HG03159 (cell line): ENCODE measurements at regions not wholly inside any gene's neighbourhood (a gene's known extent, or its start where the extent isn't known, plus 50 kb on each side); places are given as distances from the start of the nearest gene placed in this dataset.

Experiments
- ATAC-seq: cut with Tn5 transposase; IDR thresholded peaks from one replicate; pipeline ENCODE4 v1.9.1; 2021; ENCODE audit warnings: mild to moderate bottlenecking, moderate library complexity; ENCODE audit not compliant: unreplicated experiment

DNA sequence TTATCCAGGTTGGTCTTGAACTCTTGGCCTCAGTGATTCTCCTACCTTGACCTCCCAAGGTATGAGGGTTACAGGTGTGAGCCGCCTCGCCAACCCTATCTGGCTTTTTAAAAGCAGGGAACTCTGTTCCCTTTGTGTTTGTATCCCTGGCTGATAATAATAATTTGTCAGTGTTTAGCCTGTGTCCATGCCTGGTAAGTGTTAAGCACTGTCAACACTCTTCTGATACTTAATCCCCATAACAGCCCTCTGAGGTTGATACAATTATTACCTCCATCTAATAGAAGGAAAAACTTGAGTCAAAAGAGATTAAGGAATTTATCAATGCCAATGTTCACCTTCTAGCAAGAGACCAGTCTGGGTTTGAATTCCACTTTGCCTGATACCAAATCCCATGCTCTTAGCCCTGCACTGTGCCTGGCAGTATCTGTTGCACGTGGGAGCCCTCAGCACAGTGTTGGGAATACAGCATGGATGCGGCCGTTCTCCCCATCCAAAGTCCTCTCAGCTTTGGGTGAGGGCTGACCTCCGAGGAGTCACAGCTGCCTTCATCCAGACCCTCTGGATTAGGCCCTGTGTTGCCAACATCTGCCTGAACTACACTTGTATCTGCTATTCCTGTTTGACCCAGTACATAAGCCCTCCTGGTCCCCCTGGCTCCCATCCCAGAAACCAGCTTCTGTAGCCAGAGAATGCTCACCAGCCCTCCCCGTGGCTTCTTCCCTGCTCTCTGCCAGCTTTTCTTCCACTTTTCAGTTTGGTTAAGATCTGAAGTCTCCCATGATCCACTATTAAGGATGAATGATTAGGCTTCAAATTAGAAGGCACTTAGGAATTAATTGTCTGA is 335.6 kb upstream of the ASIC2 start:
- ATAC-seq: no peak

DNA sequence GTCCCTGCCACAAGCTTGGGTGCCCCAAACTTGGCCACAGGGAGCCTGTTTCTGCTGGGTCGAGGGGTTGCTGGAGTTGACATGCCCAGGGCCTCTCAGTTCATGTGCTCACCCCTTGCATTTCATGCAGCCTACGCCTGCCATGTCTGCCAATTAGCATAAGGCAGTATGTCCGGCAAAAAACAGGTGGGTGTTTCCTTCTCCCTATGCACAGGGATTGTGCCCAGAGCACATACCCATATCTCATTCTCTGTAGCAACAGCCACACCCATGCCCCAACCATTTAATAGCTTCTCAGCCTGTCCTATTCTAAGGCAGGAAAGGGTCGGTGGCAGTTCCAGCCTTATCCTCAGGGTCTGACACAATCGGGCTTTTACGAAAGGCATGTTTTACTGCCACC is 340.4 kb upstream of the ASIC2 start:
- ATAC-seq: no peak

DNA sequence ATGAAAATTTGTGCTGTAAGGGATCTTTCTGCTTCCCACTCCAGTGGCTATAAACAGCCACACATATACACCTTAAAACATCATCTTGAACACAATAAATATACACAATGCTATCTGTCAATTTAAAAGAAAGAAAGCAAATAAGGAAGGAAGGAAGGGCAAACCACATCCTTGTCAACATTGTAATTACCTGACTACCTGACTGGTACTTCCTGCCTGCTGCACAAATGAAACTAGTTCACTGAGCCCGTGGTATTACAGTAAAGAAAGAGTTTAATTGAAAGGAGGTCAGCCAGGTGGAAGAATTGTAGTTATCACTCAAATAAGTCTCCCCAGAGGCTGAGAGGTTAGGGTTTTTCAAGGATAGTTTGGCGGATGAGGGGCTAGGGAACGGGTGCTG is 344.4 kb upstream of the ASIC2 start:
- ATAC-seq: no peak

DNA sequence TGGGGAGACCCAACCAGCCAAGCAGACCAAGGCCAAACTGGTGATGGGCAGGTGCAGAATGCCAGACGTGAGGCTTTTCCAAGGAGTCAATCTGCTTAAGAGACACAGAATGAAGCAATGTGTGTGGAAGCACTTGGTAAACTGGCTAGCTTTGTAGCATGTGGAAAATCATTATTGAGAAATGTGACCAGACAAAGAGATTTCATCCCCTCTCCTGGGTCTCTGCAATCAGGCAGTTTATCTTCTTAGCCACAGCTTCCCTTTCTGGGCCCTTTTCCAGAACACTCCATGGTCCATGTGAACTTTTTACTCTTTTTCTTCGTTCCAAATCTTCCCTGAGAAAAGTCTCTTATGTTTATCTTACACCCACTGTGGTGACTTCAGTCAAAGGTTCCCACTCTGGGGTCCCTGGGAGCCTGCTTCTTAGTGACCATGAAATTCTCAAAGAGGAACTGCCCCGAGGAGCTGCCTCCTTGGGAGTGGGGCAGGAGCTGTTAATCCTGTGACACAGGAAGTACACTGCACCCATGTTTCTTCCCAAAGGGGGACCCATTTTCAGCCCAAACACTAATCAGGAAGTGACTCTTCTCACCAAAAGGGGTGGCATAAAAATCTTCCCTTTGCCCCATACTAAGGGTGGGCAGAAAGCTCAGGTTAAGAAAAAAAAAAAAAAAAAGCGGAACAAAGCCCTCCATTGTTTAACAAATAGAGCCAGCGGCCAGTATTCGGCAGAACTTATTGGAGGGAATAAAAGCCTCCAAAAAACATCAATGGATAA is 346.2 kb upstream of the ASIC2 start:
- ATAC-seq: no peak

DNA sequence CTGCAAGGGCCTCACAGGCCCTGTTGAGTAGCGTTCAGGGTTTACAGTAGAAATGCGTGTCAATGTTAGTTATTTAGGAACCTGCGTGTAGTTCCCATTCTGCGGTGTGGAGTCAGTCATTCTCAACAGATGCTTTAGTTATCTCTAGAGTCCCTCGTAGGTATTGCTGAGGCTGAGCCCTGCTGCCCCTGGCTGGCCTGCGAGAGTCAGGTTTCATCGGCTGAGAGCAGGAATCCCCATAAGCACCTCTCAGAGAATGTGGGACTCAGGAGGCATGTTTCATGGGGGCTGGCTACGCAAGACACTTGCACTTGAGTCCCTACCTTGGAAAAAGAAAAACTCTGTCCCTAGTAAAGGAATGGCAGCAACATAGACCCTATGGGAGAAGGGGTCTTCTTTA is 347.5 kb upstream of the ASIC2 start:
- no peak for ATAC-seq

DNA sequence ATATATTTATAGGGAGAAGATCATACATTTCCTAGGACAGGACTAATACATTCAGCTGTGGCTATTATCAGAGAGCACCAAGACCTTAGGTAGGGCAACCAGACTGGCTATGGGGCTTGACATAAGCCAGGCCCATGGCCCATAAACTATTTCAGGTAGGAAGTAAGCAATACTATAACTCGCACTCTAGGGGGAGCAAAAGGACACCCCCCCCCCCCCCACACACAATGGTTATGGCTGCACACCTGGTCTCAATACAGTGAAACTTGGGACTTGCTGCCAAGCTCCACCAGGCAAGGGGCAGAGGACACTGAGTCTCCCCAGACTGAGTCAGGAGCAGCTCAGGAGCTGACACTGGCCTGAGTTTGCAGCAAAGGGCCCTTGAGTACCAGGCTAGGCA is 348.9 kb upstream of the ASIC2 start:
- ATAC-seq: no peak

DNA sequence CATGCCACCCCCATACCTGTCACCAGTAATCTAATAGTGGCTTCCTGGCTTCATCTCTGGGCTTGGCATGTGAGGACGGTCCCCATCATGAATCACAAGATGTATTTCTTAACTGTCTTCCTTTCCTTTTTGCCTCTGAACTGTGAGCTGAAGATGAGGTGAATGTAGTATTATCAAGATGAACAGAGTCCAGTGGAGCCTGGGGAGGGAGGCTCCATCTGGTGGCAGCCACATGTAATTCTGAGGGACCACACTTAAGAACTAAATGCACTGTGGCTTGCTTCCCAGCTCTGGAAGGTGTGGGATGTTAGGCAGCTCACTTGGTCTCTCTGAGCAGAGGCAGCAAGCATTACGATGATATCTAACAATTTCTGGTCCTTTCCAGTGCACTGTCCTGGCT is 354.9 kb upstream of the ASIC2 start:
- ATAC-seq: no peak

DNA sequence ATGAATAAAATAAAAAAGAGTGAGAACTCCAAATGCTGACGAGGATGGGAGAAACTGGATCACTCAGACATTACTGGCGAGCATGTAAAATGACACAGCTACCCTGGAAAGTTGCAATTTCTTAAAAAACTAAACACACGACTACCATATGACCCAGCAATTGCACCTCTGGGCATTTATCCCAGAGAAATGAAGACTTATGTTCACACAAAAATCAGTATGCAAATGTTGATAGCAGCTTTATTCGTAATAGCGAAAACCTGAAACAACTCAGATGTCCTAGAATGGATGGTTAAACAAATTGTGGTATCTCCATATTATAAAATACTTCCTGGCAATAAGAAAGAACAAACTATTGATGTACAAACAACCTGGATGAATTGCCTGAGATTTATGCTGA is 357.2 kb upstream of the ASIC2 start:
- no peak for ATAC-seq

DNA sequence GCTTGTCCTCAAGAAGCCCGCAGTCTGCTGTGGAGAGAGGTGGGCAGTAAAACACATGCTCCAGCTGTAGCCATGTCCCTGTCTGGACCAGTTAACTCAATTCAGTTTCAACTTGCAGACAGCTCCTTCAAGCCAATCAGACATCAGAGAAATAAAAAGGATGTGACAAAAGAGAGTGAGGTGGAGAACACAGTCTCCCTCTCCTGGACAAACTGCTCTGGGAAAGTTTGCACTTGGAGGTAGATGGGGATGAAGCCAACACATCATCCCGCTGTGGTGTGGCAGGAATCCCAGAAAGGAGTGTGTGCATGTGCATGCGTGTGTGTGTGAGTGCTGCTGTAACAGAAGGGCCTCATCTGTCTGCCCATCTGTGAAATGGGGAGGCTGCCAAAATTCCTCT is 358.6 kb upstream of the ASIC2 start:
- no peak for ATAC-seq

DNA sequence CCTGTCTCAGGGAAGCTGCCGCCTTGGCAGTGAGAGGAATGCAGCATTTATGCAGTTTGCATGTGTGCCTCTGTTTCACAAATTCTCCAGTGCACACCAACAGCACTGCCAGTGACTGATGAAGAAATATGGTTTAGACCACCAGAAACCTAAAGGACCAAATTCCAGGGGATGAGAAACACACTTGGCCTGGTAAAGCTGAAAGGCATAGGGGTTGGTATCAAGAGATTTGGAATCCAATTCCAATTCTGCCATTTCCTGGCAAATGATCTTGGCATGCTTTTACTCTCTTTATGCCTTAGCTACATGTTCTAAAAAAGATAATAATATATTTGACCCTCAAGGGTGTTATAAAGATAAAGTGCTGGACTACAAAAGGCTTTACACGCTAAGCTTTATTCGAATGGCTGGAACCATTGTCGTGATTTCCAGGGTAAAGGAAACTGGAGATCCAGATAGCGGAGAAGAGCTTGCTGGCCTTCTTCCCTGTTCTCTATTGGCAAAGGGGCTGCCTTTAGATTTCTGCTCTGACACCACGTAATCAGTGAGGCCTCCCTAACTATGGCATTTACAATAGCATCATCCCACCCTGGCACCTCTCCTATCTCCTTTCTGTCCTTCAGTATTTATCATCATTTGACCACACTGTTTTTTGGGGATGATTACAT is 359.8 kb upstream of the ASIC2 start:
- no peak for ATAC-seq

DNA sequence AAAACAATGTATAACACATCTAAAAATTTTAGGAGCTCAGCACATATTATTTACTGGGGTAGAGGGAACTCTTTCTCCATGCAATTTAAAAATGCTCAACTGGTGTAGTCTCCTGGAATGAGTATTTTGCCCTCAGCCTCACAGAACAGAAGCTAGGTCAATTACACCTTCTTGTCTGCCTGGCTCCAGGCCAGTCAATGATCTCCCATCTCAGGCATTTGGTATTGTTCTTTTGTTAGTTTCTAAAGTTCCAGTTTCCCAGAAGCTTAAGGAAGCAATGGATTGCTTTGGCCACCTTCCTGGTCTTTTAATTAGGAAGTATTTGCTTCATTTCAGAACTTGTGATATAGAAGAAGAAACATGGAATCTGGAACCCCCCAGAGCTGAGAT is 360.3 kb upstream of the ASIC2 start:
- ATAC-seq: no peak

DNA sequence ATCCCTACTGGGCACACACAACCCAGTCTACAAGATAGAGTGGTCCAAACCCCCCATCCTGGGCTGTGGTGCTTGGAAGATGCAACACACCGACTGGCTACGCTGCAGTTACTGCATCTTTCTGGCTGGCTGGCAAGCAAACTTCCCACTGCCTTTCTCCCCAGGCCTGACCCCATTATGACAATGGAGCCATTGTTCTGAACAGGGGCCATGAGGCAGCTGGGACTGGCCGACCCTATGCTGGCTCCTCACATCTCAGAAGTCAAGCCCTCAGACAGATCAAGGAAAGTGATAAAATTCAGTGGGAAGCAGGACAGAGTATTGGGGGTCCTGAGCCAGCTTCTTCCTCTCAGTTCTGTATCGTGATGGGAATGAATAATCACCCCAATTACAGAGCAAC is 364.1 kb upstream of the ASIC2 start:
- ATAC-seq: no peak

DNA sequence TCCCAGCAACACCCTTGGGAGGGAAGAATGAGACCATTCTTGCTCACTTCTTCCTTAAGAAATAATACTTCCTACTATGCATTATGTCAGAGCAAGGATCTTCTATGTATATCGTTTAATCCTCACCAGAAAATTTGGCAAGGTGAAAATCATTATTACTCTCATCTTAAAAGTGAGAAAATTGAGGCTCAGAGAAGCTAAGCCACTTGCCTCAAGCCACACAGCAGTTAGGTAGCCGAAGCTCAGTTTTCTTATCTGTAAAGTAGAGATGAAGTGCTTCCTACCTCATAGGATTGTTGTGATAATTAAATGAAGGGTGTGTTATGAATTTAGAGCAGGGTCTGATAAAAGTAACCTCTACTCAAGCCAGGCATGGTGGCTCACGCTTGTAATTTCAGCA is 368.9 kb upstream of the ASIC2 start:
- no peak for ATAC-seq

DNA sequence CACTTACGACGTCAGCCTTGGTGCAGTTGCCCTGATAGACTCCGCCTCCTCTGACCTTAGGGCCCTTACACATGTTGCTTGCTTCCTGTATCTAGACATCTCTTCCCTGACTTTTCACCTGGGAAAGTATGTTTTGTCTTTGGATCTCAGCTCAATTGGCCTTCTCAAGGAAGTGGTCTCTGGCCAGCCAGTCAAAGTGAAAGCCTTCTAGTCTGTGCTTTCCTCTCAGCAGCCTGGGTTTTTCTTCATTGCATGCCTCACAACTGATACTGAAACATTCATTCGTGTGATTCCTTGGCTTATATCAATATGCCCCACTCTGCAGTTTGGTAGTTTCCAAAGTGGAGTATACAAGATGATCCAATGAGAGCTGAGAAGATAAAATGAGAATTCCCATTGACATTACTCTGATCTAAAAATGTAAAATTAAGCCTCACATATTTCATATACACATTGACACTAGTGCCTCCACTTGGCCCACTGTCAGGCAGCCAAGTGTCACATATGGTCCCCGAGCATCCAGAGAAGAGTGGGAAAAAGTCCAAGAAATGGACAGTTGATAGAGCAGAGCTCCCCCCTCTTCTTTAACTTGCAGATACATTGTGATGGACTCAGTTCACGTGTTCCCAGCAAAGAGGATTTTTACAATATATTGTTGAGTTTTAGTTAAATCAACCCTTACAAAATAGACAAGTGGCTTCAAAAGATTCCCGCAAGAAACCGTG is 371.2 kb upstream of the ASIC2 start:
- ATAC-seq: no peak

DNA sequence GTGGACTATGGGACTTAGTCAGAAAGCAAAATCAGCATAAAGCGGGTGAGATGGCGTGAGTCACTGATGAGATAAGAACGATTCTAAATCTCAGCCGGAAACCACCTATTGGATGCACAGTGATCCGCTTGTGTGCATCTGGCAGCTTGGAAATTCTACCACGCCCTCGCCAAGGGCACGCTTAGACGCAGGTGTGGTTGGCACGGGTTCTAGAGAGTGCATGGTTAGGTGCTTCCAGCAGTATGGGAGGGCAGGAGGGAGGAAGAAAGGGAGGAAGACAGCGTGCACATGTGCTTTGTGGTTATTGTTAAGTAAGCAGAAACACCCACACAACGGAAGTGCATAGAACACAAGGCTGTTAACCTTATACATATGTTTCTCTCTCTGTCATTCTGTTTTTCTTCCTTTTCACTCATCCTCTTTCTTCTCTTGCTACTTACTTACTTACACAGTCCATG is 374.0 kb upstream of the ASIC2 start:
- ATAC-seq: no peak

DNA sequence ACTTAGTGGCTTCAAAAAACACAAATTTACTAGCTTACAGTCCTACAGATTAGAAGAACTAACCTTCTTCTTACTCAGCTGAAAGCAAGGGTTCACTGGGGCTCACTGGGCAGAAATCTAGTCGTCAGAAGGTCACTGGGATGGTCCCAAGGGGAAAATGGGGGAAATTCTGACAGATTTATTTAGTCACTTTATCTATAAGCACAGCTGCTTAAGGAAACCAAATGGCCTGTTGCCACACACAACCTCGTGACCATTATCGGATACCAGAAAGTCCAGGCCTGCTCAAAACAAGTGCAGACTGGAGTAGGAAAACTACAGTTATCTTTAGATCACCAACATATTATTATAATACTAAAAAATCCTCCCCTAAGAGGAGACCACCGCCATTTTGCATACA is 374.6 kb upstream of the ASIC2 start:
- no peak for ATAC-seq

DNA sequence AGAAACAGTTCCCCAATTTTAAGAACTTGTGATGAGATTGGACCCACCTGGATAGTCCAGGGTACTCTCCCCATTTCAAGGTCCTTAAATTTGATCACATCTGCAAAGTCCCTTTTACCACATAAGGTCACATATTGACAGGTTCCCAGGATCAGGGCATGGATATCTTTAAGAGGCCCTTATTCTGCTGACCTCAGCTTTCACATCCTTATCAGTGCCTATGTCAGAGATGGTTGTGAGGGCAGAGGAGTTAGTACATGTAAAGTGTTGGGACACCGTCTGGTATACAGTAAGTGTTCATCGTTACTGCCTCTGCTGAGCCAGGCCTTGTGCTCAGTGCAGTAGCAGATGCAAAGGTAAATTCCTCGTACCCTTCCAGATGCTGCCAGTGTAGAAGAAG is 375.4 kb upstream of the ASIC2 start:
- ATAC-seq: no peak

DNA sequence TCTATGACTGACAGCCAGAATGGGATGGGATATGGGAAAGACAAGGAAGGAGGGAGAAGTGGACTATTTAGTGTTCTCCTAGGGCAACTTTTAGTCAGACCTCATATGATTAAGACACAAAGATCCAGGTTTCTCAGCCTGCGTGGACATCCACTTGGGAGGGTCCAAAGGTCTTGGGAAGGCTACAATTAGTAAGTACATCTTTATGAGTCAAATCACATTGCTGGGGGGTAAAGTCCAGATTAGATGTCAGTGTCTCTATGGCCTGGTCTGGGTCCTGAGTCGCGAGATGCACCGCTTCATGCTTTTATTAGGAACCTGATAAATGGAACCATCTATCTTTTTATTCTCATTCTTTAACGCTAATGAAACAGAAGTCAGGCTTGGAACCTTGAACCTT is 378.4 kb upstream of the ASIC2 start:
- ATAC-seq: no peak

DNA sequence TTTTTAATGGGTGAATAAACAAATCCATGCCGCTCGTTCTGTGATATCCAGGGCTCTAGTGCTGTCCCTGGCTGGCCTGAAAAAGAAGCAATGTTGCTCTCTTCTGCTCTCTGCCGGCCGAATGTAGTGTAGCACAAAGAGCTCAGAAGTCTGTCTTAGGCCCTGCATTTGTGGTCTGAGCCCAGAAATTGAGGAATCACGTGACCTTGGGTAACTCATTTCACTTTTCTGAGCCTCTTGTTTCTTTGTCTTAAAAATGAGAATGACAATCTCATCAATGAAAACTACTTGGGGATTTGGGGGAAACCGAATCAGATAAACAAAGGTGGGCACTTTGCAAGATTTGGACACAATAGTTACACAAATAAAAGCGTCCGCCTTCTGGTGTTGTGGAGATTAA is 381.6 kb upstream of the ASIC2 start:
- no peak for ATAC-seq

DNA sequence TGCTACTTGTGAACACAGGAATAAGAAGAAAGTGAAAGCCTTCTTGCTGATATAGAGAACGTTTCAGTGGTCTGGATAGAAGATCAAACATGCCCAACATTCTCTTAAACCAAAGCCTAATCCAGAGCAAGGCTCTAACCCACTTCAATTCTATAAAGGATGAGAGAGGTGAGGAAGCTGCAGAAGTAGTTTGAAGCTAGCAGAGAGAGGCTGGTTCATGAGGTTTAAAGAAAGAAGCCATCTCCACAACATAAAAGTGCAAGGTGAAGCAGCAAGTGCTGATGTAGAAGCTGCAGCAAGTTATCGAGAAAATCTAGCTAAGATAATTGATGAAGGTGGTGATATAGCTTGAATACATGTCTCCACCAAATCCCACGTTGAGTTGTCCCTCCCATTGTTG is 383.3 kb upstream of the ASIC2 start:
- ATAC-seq: no peak

DNA sequence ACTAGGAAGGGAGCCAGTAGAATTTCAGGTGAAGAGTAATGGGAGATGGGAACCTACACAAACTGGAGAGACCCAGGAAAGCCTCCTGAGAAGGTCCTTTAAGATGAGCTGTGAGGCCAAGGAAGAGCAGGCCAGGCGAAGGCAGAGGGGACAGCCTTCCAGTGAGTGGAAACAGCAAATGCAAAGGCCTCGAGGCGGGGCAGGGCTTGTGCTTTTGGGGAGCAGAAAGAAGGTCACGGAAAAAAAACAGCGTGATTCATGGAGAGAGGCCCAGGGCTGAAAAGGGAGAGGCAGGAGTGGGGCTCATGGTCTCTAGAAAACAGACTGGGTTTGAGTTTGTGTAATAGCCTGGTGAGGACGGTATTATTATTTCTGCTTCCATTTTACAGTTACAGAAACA is 386.5 kb upstream of the ASIC2 start:
- ATAC-seq: no peak
